GM12878 (cell line): ENCODE measurements at regions not wholly inside any gene's neighbourhood (a gene's known extent, or its start where the extent isn't known, plus 50 kb on each side); places are given as distances from the start of the nearest gene placed in this dataset.

ENCODE experiments used
- ATAC-seq: fragments of 200-7000 bp; cut with Tn5 transposase; 3 replicates; pipeline ENCODE4 v1.9.1; 2020; ENCODE audit warnings: mild to moderate bottlenecking, moderate library complexity
- BruUV-seq: library from RNA; stranded (reverse); fragments of 400-500 nt; replicated peaks from 2 replicates; lab custom pipeline; 2021; lab: Mats Ljungman, UMichigan
- CTCF ChIA-PET: fragments of 300-600 bp; sonication (Branson Sonifier 250); formaldehyde crosslinking; extraction: SDS; loops from one replicate; lab custom pipeline; 2021; ENCODE audit warnings: inconsistent platforms; lab: Yijun Ruan, JAX
- POLR2A ChIA-PET: fragments of 350-600 bp; formaldehyde crosslinking; extraction: SDS; loops from one replicate; lab custom pipeline; 2021; ENCODE audit warnings: inconsistent platforms; lab: Charles Lee
- RAD21 ChIA-PET: fragments of 300-600 bp; sonication (Branson Sonifier 250); formaldehyde crosslinking; loops from one replicate; lab custom pipeline; 2023; ENCODE audit warnings: antibody characterized with exemption; ENCODE audit not compliant: unreplicated experiment; lab: Charles Lee
- SMC1A ChIA-PET: fragments of 300-600 bp; sonication (Branson Sonifier 250); formaldehyde crosslinking; loops from one replicate; lab custom pipeline; 2023; ENCODE audit not compliant: unreplicated experiment, uncharacterized antibody; lab: Charles Lee
- DNase-seq: peaks from one replicate; pipeline ENCODE4 v3.0.0-alpha.2; 2011; ENCODE audit warnings: low read depth, low spot score
- FAIRE-seq: peaks from 3 replicates; lab custom pipeline; 2011; peaks lifted over from hg19 to GRCh38; lab: Jason Lieb, UNC
- H2AFZ ChIP-seq: 2 replicates; pipeline ENCODE4 v1.6.0; 2011; ENCODE audit warnings: low read depth, low read length, control low read depth; ENCODE audit not compliant: control insufficient read depth
- H3K27ac ChIP-seq: 2 replicates; pipeline ENCODE4 v1.5.1; 2011; ENCODE audit warnings: control low read depth; ENCODE audit not compliant: control insufficient read depth, insufficient read depth
- H3K27me3 ChIP-seq, 2 experiments: replicated peaks in 1 of 2; 2 replicates each; pipeline versions ENCODE4 v1.6.0 to v1.6.1; 2011; ENCODE audit warnings: low read length in 1 of 2; ENCODE audit not compliant: control insufficient read depth in 2 of 2, insufficient read depth in 2 of 2
- H3K36me3 ChIP-seq, 2 experiments: 2 replicates each; pipeline ENCODE4 v1.5.1; 2011; ENCODE audit warnings: low read length in 1 of 2; ENCODE audit not compliant: control insufficient read depth in 2 of 2, insufficient read depth in 2 of 2
- H3K4me1 ChIP-seq: 2 replicates; pipeline ENCODE4 v1.6.1; 2011; ENCODE audit warnings: mild to moderate bottlenecking, low read length, moderate library complexity, mixed read lengths; ENCODE audit not compliant: control insufficient read depth, insufficient read depth
- H3K4me2 ChIP-seq: 2 replicates; pipeline ENCODE4 v1.6.0; 2011; ENCODE audit warnings: control low read depth; ENCODE audit not compliant: control insufficient read depth, insufficient read depth
- H3K4me3 ChIP-seq: fragments of 200-600 bp; sonication (generic); 2 replicates; pipeline ENCODE4 v1.5.1; 2016
- H3K79me2 ChIP-seq: 2 replicates; pipeline ENCODE4 v1.6.0; 2011; ENCODE audit warnings: low read length; ENCODE audit not compliant: control insufficient read depth, insufficient read depth
- H3K9ac ChIP-seq: 2 replicates; pipeline ENCODE4 v1.8.0; 2011; ENCODE audit warnings: low read length, control low read depth, mixed read lengths; ENCODE audit not compliant: control insufficient read depth, insufficient read depth
- H3K9me3 ChIP-seq: replicated peaks from 3 replicates; pipeline ENCODE4 v1.5.1; 2011; ENCODE audit warnings: mild to moderate bottlenecking, low read length; ENCODE audit not compliant: control insufficient read depth, insufficient read depth
- H4K20me1 ChIP-seq: 2 replicates; pipeline ENCODE4 v1.6.0; 2011; ENCODE audit not compliant: control insufficient read depth, insufficient read depth
- ASH2L ChIP-seq: fragments of 300-600, 200-600 bp; sonication (generic); IDR thresholded peaks from 2 replicates; pipeline ENCODE4 v1.6.1; 2017; ENCODE audit warnings: low read depth, mild to moderate bottlenecking, borderline replicate concordance
- BHLHE40 ChIP-seq, 2 experiments: fragments of 450-650 bp in 1 of 2; IDR thresholded peaks; 2 replicates each; pipeline ENCODE4 v1.6.1; 2011 to 2017; ENCODE audit warnings: low read depth in 2 of 2, borderline replicate concordance in 1 of 2, improper control_type of control experiment in 1 of 2, low read length in 1 of 2, mild to moderate bottlenecking in 1 of 2
- HCFC1 ChIP-seq: fragments of 150-350 bp; IDR thresholded peaks from 2 replicates; pipeline ENCODE4 v1.6.1; 2014; ENCODE audit warnings: low read length
- KDM1A ChIP-seq: fragments of 200-600 bp; sonication (generic); IDR thresholded peaks from 2 replicates; pipeline ENCODE4 v1.6.1; 2016; ENCODE audit warnings: borderline replicate concordance
- MXI1 ChIP-seq: fragments of 150-350 bp; IDR thresholded peaks from 2 replicates; pipeline ENCODE4 v1.6.1; 2011; ENCODE audit warnings: low read depth, mild to moderate bottlenecking, inconsistent platforms, low read length, improper control_type of control experiment
- RB1 ChIP-seq: fragments of 450-650 bp; formaldehyde crosslinking; IDR thresholded peaks from 2 replicates; pipeline ENCODE4 v1.6.1; 2017; ENCODE audit warnings: mild to moderate bottlenecking, borderline replicate concordance
- SMAD1 ChIP-seq: fragments of 450-650 bp; IDR thresholded peaks from 2 replicates; pipeline ENCODE4 v1.6.1; 2018; ENCODE audit warnings: mild to moderate bottlenecking, low read depth; ENCODE audit not compliant: partially characterized antibody
- ZNF622 ChIP-seq: fragments of 450-650 bp; IDR thresholded peaks from 2 replicates; pipeline ENCODE4 v1.6.1; 2017; ENCODE audit warnings: mild to moderate bottlenecking, inconsistent platforms
- WGBS: methylation state at CpG from one replicate; pipeline ENCODE4 v1.1.6; 2016; ENCODE audit warnings: low lambda C conversion rate; ENCODE audit not compliant: insufficient replicate concordance, insufficient coverage; ENCODE audit errors: missing lambda C conversion rate; 5-methylcytosine and 5-hydroxymethylcytosine counted together
- in situ Hi-C: fragments of 300-500 bp; cut with MboI; formaldehyde crosslinking; loops from 9 replicates; pipeline ENCODE4 v1.14.3; 2018; ENCODE audit warnings: mixed read lengths
- intact Hi-C: fragments of 100-400 bp; cut with micrococcal nuclease; formaldehyde crosslinking; loops from one replicate; pipeline ENCODE4 v1.14.2; 2022; ENCODE audit not compliant: unreplicated experiment
- TF ChIP-seq, protein P1 (sequence below): fragments of 450-650 bp; IDR thresholded peaks from 2 replicates; pipeline ENCODE4 v1.6.1; 2017; ENCODE audit warnings: mild to moderate bottlenecking
- TF ChIP-seq, protein P2 (sequence below): fragments of 450-650 bp; formaldehyde crosslinking; IDR thresholded peaks from 2 replicates; pipeline ENCODE4 v1.4.0; 2020; ENCODE audit warnings: mild to moderate bottlenecking, moderate library complexity
- TF ChIP-seq, protein P3 (sequence below): fragments of 450-650 bp; IDR thresholded peaks from 2 replicates; pipeline ENCODE4 v1.6.1; 2018; ENCODE audit warnings: borderline replicate concordance, mild to moderate bottlenecking; ENCODE audit not compliant: partially characterized antibody
- TF ChIP-seq, protein P4 (sequence below): fragments of 150-350 bp; IDR thresholded peaks from 2 replicates; pipeline ENCODE4 v1.6.1; 2014; ENCODE audit warnings: mild to moderate bottlenecking, low read depth, low read length

GRCh38 chrX:104419211-104419610 lies 146.8 kb upstream of the IL1RAPL2 start:
- H3K36me3 ChIP-seq: no peaks in the 10 kb centered on the region
- no peaks in the 10 kb centered on the region for H3K27me3 ChIP-seq
- WGBS: 0% methylated on average over 1 of the region's 1 CpG
- POLR2A ChIA-PET: no interaction called here
- TF ChIP-seq, protein P1, sequence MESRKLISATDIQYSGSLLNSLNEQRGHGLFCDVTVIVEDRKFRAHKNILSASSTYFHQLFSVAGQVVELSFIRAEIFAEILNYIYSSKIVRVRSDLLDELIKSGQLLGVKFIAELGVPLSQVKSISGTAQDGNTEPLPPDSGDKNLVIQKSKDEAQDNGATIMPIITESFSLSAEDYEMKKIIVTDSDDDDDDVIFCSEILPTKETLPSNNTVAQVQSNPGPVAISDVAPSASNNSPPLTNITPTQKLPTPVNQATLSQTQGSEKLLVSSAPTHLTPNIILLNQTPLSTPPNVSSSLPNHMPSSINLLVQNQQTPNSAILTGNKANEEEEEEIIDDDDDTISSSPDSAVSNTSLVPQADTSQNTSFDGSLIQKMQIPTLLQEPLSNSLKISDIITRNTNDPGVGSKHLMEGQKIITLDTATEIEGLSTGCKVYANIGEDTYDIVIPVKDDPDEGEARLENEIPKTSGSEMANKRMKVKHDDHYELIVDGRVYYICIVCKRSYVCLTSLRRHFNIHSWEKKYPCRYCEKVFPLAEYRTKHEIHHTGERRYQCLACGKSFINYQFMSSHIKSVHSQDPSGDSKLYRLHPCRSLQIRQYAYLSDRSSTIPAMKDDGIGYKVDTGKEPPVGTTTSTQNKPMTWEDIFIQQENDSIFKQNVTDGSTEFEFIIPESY: no peak
- TF ChIP-seq MXI1 (no peak), KDM1A (no peak), SMAD1 (no peak), RB1 (no peak), BHLHE40 (IDR thresholded peaks at IDR 0.05; ENCODE audit: borderline replicate concordance in 1 of 2, low read depth in 2 of 2, low read length in 1 of 2) (no peak), ASH2L (no peak), ZNF622 (no peak), HCFC1 (no peak)
- TF ChIP-seq, protein P2, sequence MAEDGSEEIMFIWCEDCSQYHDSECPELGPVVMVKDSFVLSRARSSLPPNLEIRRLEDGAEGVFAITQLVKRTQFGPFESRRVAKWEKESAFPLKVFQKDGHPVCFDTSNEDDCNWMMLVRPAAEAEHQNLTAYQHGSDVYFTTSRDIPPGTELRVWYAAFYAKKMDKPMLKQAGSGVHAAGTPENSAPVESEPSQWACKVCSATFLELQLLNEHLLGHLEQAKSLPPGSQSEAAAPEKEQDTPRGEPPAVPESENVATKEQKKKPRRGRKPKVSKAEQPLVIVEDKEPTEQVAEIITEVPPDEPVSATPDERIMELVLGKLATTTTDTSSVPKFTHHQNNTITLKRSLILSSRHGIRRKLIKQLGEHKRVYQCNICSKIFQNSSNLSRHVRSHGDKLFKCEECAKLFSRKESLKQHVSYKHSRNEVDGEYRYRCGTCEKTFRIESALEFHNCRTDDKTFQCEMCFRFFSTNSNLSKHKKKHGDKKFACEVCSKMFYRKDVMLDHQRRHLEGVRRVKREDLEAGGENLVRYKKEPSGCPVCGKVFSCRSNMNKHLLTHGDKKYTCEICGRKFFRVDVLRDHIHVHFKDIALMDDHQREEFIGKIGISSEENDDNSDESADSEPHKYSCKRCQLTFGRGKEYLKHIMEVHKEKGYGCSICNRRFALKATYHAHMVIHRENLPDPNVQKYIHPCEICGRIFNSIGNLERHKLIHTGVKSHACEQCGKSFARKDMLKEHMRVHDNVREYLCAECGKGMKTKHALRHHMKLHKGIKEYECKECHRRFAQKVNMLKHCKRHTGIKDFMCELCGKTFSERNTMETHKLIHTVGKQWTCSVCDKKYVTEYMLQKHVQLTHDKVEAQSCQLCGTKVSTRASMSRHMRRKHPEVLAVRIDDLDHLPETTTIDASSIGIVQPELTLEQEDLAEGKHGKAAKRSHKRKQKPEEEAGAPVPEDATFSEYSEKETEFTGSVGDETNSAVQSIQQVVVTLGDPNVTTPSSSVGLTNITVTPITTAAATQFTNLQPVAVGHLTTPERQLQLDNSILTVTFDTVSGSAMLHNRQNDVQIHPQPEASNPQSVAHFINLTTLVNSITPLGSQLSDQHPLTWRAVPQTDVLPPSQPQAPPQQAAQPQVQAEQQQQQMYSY (CRISPR knock-in tag): no peak
- TF ChIP-seq, protein P3, sequence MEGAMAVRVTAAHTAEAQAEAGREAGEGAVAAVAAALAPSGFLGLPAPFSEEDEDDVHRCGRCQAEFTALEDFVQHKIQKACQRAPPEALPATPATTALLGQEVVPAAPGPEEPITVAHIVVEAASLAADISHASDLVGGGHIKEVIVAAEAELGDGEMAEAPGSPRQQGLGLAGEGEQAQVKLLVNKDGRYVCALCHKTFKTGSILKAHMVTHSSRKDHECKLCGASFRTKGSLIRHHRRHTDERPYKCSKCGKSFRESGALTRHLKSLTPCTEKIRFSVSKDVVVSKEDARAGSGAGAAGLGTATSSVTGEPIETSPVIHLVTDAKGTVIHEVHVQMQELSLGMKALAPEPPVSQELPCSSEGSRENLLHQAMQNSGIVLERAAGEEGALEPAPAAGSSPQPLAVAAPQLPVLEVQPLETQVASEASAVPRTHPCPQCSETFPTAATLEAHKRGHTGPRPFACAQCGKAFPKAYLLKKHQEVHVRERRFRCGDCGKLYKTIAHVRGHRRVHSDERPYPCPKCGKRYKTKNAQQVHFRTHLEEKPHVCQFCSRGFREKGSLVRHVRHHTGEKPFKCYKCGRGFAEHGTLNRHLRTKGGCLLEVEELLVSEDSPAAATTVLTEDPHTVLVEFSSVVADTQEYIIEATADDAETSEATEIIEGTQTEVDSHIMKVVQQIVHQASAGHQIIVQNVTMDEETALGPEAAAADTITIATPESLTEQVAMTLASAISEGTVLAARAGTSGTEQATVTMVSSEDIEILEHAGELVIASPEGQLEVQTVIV: no peak
- TF ChIP-seq, protein P4, sequence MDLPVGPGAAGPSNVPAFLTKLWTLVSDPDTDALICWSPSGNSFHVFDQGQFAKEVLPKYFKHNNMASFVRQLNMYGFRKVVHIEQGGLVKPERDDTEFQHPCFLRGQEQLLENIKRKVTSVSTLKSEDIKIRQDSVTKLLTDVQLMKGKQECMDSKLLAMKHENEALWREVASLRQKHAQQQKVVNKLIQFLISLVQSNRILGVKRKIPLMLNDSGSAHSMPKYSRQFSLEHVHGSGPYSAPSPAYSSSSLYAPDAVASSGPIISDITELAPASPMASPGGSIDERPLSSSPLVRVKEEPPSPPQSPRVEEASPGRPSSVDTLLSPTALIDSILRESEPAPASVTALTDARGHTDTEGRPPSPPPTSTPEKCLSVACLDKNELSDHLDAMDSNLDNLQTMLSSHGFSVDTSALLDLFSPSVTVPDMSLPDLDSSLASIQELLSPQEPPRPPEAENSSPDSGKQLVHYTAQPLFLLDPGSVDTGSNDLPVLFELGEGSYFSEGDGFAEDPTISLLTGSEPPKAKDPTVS: no peak
- TF ChIP-seq, all 136 proteins: peak for 0
- Histone ChIP-seq H3K9me3 (no peaks in the 10 kb centered on the region), H3K4me1 (no peaks in the 10 kb centered on the region), H2AFZ (no peak overlapping the region), H4K20me1 (no peaks in the 10 kb centered on the region), H3K79me2 (no peaks in the 10 kb centered on the region), H3K9ac (no peak overlapping the region), H3K4me3 (no peak overlapping the region), H3K4me2 (no peak overlapping the region), H3K27ac (no peak overlapping the region)
- no peak for FAIRE-seq
- DNase-seq: no peak
- SMC1A ChIA-PET: interaction anchor here (0.6 kb wide), 1 partner anchor 47 kb away, joined by 3 read pairs; no protein-coding TSS in a partner anchor
- intact Hi-C loops: no loop called here
- RAD21 ChIA-PET: no interaction called here
- CTCF ChIA-PET: no interaction called here
- in situ Hi-C loops: no loop called here
- no TSS peak for BruUV-seq
- ATAC-seq: no peak
